ENCODE measurements at regions not wholly inside any gene's neighbourhood (a gene's known extent, or its start where the extent isn't known, plus 50 kb on each side); places are given as distances from the start of the nearest gene placed in this dataset.

DNA sequence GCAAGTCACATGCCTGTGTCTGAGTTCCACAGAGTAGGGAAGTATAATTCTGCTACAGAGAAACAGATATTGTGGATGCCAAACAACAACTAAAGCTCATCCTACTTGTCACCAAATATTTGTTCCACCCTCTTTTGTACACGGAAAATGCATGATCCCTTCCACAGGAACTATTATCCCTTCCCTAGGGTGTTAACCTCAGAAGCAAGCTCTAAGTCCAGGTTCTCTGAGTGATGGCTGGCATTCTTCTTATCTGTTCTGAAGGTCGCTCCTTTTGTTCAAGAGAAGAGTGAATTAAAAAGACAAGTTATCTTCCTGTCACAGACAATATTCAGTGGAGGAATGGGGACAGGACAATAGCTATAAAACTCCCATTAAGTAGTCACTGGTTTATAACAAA is 460.1 kb upstream of the GCFC2 start (continued):
- TF ChIP-seq PAXIP1 (CRISPR knock-in tag; conservative IDR thresholded peaks at IDR 0.05) (peak; percentile 67), FOXK1 (CRISPR knock-in tag; IDR thresholded peaks at IDR 0.05; ENCODE audit: borderline replicate concordance, low read depth) (0 out of 2 replicates have a peak, but pooled peaks have one; percentile 19), SMARCE1 (IDR thresholded peaks at IDR 0.05; ENCODE audit: borderline replicate concordance) (no peak), FOXA1 (IDR thresholded peaks at IDR 0.05) (no peak), FOXA1 (CRISPR knock-in tag; IDR thresholded peaks at IDR 0.05) (peak; percentile 1; the same call in 1 of the 2 replicates), HNF4A (CRISPR knock-in tag; IDR thresholded peaks at IDR 0.05) (peak; percentile 60), PAWR (CRISPR knock-in tag; IDR thresholded peaks at IDR 0.05; ENCODE audit: borderline replicate concordance) (no peak), HDAC1 (CRISPR knock-in tag; IDR thresholded peaks at IDR 0.05) (no peak), CENPX (CRISPR knock-in tag; IDR thresholded peaks at IDR 0.05) (no peak), ZSCAN29 (CRISPR knock-in tag; conservative IDR thresholded peaks at IDR 0.05) (no peak), MEF2D (CRISPR knock-in tag; IDR thresholded peaks at IDR 0.05) (0 out of 2 replicates have a peak, but pooled peaks have one; percentile 32), MZF1 (CRISPR knock-in tag; IDR thresholded peaks at IDR 0.05; ENCODE audit: borderline replicate concordance) (no peak), ZNF839 (CRISPR knock-in tag; IDR thresholded peaks at IDR 0.05; ENCODE audit: borderline replicate concordance) (no peak), ZNF562 (CRISPR knock-in tag; IDR thresholded peaks at IDR 0.05; ENCODE audit: borderline replicate concordance) (no peak), ARHGAP35 (CRISPR knock-in tag; IDR thresholded peaks at IDR 0.05; ENCODE audit: borderline replicate concordance) (no peak), RXRB (CRISPR knock-in tag; IDR thresholded peaks at IDR 0.05; ENCODE audit: borderline replicate concordance) (peak; percentile 32; the same call in 1 of the 2 replicates)
- TF ChIP-seq, protein P1, sequence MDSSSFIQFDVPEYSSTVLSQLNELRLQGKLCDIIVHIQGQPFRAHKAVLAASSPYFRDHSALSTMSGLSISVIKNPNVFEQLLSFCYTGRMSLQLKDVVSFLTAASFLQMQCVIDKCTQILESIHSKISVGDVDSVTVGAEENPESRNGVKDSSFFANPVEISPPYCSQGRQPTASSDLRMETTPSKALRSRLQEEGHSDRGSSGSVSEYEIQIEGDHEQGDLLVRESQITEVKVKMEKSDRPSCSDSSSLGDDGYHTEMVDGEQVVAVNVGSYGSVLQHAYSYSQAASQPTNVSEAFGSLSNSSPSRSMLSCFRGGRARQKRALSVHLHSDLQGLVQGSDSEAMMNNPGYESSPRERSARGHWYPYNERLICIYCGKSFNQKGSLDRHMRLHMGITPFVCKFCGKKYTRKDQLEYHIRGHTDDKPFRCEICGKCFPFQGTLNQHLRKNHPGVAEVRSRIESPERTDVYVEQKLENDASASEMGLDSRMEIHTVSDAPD (CRISPR knock-in tag; IDR thresholded peaks at IDR 0.05): no peak
- TF ChIP-seq, protein P2, sequence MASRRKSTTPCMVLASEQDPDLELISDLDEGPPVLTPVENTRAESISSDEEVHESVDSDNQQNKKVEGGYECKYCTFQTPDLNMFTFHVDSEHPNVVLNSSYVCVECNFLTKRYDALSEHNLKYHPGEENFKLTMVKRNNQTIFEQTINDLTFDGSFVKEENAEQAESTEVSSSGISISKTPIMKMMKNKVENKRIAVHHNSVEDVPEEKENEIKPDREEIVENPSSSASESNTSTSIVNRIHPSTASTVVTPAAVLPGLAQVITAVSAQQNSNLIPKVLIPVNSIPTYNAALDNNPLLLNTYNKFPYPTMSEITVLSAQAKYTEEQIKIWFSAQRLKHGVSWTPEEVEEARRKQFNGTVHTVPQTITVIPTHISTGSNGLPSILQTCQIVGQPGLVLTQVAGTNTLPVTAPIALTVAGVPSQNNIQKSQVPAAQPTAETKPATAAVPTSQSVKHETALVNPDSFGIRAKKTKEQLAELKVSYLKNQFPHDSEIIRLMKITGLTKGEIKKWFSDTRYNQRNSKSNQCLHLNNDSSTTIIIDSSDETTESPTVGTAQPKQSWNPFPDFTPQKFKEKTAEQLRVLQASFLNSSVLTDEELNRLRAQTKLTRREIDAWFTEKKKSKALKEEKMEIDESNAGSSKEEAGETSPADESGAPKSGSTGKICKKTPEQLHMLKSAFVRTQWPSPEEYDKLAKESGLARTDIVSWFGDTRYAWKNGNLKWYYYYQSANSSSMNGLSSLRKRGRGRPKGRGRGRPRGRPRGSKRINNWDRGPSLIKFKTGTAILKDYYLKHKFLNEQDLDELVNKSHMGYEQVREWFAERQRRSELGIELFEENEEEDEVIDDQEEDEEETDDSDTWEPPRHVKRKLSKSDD (CRISPR knock-in tag; IDR thresholded peaks at IDR 0.05; ENCODE audit: low read depth): no peak
- TF ChIP-seq, protein P3, sequence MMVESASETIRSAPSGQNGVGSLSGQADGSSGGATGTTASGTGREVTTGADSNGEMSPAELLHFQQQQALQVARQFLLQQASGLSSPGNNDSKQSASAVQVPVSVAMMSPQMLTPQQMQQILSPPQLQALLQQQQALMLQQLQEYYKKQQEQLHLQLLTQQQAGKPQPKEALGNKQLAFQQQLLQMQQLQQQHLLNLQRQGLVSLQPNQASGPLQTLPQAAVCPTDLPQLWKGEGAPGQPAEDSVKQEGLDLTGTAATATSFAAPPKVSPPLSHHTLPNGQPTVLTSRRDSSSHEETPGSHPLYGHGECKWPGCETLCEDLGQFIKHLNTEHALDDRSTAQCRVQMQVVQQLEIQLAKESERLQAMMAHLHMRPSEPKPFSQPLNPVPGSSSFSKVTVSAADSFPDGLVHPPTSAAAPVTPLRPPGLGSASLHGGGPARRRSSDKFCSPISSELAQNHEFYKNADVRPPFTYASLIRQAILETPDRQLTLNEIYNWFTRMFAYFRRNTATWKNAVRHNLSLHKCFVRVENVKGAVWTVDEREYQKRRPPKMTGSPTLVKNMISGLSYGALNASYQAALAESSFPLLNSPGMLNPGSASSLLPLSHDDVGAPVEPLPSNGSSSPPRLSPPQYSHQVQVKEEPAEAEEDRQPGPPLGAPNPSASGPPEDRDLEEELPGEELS (CRISPR knock-in tag; IDR thresholded peaks at IDR 0.05): peak; percentile 89
